Left ventricle myocardium inferior (tissue), 1 donor: ENCODE measurements at regions not wholly inside any gene's neighbourhood (a gene's known extent, or its start where the extent isn't known, plus 50 kb on each side); places are given as distances from the start of the nearest gene placed in this dataset.

Experiments
- DNase-seq: peaks from one replicate; pipeline ENCODE4 v3.0.0-alpha.2; 2020
- H3K27ac ChIP-seq: fragments of 200-600 bp; replicated peaks from 2 replicates; pipeline ENCODE4 v1.8.0; 2021
- H3K27me3 ChIP-seq: fragments of 200-600 bp; 2 replicates; pipeline ENCODE4 v1.8.0; 2021; ENCODE audit warnings: low read depth
- H3K36me3 ChIP-seq: fragments of 200-600 bp; 2 replicates; pipeline ENCODE4 v1.8.0; 2021
- H3K4me1 ChIP-seq: fragments of 200-600 bp; 2 replicates; pipeline ENCODE4 v1.8.0; 2021
- H3K4me3 ChIP-seq: fragments of 200-600 bp; 2 replicates; pipeline ENCODE4 v1.8.0; 2021; ENCODE audit warnings: mild to moderate bottlenecking, moderate library complexity
- H3K9me3 ChIP-seq: fragments of 200-600 bp; replicated peaks from 2 replicates; pipeline ENCODE4 v1.8.0; 2021
- intact Hi-C: fragments of 100-400 bp; cut with micrococcal nuclease; formaldehyde crosslinking; loops from one replicate; pipeline ENCODE4 v1.11.0; 2022
- TF ChIP-seq, protein P1 (sequence below): fragments of 200-600 bp; IDR thresholded peaks from 2 replicates; pipeline ENCODE4 v1.8.0; 2021; ENCODE audit warnings: antibody characterized with exemption, mild to moderate bottlenecking, borderline replicate concordance
- donor health status: DM: no; HTN: yes; CAD: no; lungs with severe emphysema.

DNA sequence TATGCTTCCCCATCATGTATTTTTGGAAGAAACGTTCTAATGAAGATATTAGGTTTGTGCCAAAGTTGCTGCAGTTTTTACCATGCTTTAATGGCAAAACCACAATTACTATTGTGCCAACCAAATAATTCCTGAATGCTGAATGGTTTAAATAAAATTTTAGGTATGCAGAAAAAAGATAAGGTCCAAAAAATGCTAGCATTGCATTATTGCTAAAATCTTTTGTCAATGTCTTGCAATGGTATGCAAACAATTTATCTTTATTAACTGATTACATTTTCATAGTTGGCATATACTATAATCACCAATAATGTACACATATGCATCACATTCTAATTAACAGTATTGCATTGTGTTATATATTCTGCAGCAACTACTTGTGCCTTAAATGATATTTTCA lies 1657.4 kb upstream of the IGFBP7 start:
- no peak overlapping the region for H3K27ac ChIP-seq
- no peak for DNase-seq
- H3K27me3 ChIP-seq: no peaks in the 10 kb centered on the region
- no peak overlapping the region for H3K4me3 ChIP-seq
- no peaks in the 10 kb centered on the region for H3K36me3 ChIP-seq
- no peaks in the 10 kb centered on the region for H3K9me3 ChIP-seq
- no peaks in the 10 kb centered on the region for H3K4me1 ChIP-seq
- TF ChIP-seq, protein P1, sequence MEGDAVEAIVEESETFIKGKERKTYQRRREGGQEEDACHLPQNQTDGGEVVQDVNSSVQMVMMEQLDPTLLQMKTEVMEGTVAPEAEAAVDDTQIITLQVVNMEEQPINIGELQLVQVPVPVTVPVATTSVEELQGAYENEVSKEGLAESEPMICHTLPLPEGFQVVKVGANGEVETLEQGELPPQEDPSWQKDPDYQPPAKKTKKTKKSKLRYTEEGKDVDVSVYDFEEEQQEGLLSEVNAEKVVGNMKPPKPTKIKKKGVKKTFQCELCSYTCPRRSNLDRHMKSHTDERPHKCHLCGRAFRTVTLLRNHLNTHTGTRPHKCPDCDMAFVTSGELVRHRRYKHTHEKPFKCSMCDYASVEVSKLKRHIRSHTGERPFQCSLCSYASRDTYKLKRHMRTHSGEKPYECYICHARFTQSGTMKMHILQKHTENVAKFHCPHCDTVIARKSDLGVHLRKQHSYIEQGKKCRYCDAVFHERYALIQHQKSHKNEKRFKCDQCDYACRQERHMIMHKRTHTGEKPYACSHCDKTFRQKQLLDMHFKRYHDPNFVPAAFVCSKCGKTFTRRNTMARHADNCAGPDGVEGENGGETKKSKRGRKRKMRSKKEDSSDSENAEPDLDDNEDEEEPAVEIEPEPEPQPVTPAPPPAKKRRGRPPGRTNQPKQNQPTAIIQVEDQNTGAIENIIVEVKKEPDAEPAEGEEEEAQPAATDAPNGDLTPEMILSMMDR: no peak
- intact Hi-C loops: no loop called here

DNA sequence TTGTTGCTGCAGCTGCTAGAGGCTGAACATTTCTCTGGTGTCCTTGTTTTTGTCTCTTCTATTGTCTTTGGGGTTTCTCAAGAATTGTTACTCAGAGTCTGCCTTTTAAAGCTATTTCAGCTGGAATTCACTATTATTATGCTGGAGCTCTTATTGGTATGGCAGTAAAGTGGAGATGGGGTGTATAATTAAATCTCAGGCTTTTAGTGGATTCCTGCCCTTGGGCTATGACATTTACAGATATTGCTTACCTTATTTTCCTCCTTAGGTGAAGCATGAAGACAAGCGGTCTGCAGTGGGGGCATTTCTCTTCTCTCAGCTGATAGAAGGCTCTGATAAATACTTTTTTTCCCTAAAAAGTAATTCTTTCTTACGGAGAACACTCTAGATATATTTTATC lies 1656.6 kb upstream of the IGFBP7 start:
- Histone ChIP-seq H3K4me3 (no peak overlapping the region), H3K27ac (no peak overlapping the region), H3K27me3 (no peaks in the 10 kb centered on the region), H3K4me1 (no peaks in the 10 kb centered on the region), H3K9me3 (no peaks in the 10 kb centered on the region), H3K36me3 (no peaks in the 10 kb centered on the region)
- DNase-seq: no peak
- TF ChIP-seq, protein P1: no peak
- intact Hi-C loops: no loop called here

DNA sequence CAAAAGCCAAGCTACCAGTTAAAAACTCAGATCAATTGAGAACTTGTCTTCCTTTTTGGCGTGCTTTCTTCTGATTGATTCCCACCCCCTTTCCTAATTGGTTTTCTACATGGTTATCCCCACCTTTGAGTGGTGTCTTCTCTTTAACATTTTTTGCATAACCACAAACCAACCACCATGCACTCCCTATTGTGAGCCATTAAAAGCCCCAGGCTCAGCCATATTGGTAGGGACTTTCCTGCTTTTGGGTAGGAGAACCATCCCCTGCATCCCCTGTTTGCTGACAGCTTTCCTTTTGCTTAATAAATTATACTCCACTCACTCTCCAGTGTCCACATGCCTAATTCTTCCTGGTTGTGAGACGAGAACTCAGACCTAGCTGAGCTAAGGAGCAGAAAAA lies 1651.4 kb upstream of the IGFBP7 start:
- Histone ChIP-seq H3K4me1 (no peaks in the 10 kb centered on the region), H3K27ac (no peak overlapping the region), H3K4me3 (no peak overlapping the region), H3K36me3 (no peaks in the 10 kb centered on the region), H3K27me3 (no peaks in the 10 kb centered on the region), H3K9me3 (no peaks in the 10 kb centered on the region)
- TF ChIP-seq, protein P1: no peak
- DNase-seq: no peak
- intact Hi-C loops: no loop called here

DNA sequence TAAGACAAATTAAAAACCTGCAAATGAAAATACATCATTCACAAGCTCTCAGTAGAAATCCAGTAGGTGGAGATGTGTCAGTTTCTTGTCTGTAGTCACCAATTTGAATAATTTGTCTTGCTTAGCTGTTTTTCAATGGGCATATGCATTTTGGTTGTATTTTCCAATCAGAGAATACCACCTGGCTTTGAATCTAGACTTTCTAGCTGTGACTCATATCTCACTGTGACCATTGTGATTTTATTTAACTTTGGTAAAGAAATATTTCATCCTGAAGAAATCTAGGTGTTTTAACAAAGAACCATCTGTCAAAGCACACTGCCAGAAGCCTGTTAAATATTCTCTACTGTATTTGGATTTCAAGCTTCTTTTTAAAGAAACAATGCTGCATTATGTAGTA lies 1650.6 kb upstream of the IGFBP7 start:
- no peak for DNase-seq
- H3K27ac ChIP-seq: no peak overlapping the region
- H3K36me3 ChIP-seq: no peaks in the 10 kb centered on the region
- intact Hi-C loops: no loop called here
- H3K4me3 ChIP-seq: no peak overlapping the region
- no peaks in the 10 kb centered on the region for H3K27me3 ChIP-seq
- H3K9me3 ChIP-seq: no peaks in the 10 kb centered on the region
- TF ChIP-seq, protein P1: no peak
- no peaks in the 10 kb centered on the region for H3K4me1 ChIP-seq

DNA sequence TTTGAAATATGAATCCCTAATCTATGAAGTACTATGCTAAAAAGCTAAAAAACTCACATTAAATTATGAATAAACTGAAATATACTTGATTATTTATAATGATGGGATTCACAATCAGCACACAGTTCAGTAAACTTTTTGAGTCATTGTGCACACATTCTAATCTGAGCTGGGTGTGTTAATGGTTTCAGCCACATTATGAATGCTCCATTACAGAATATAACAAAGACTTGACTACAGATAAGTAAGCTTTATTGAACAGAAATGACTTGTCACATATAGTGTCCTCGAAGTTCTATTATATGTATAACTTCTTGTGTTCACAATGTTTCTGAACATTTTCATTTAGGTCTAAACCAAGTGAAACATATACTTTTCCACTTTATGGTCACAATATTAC lies 1649.9 kb upstream of the IGFBP7 start:
- no peaks in the 10 kb centered on the region for H3K36me3 ChIP-seq
- DNase-seq: no peak
- H3K9me3 ChIP-seq: no peaks in the 10 kb centered on the region
- H3K27me3 ChIP-seq: no peaks in the 10 kb centered on the region
- TF ChIP-seq, protein P1: no peak
- intact Hi-C loops: no loop called here
- H3K27ac ChIP-seq: no peak overlapping the region
- H3K4me3 ChIP-seq: no peak overlapping the region
- H3K4me1 ChIP-seq: no peaks in the 10 kb centered on the region

DNA sequence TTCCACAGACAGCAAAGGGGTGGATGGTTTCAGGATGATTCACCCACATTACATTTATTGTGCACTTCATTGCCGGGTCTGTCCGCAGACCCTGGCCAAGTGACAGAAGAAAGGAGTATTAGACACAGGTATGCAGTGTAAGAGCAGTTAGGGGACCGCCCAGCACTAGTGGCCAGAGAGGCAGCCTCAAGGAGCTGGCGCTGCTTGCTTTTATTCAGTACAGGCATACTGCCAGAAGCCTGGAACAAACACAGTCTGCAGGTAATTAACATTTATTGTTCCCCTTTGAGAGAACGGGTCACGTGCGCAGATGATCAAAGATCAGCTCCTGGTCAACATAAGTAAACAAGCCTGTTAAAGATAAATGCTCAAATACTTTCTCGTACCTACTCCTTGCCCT lies 1639.0 kb upstream of the IGFBP7 start:
- no peaks in the 10 kb centered on the region for H3K27me3 ChIP-seq
- intact Hi-C loops: no loop called here
- no peaks in the 10 kb centered on the region for H3K36me3 ChIP-seq
- H3K4me3 ChIP-seq: no peak overlapping the region
- no peaks in the 10 kb centered on the region for H3K9me3 ChIP-seq
- no peaks in the 10 kb centered on the region for H3K4me1 ChIP-seq
- DNase-seq: no peak
- H3K27ac ChIP-seq: no peak overlapping the region
- TF ChIP-seq, protein P1: no peak
